ENCODE measurements at regions not wholly inside any gene's neighbourhood (a gene's known extent, or its start where the extent isn't known, plus 50 kb on each side); places are given as distances from the start of the nearest gene placed in this dataset.

DNA sequence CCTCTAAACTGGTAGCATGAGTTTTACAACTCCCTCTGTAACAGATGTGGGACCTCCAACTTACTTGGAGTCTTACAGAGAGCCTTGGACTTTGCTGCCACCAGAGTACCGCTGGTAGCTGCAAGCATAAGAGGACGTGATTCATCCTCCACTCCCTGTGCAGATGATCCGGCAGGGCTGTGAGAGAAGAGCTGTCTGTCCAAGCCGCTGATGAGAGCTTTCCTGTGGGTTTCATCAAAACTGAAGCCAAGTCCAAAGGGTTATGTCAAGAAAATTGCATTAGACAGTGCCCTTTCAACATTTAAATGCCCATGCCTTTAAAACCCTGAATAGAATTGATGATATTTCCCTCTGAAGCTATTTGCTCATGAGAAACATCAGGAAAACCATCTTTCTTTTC, 85.8 kb downstream of the LLPH start:
- no peak for DNase-seq (ENCODE audit: low read depth in 2 of 2)

DNA sequence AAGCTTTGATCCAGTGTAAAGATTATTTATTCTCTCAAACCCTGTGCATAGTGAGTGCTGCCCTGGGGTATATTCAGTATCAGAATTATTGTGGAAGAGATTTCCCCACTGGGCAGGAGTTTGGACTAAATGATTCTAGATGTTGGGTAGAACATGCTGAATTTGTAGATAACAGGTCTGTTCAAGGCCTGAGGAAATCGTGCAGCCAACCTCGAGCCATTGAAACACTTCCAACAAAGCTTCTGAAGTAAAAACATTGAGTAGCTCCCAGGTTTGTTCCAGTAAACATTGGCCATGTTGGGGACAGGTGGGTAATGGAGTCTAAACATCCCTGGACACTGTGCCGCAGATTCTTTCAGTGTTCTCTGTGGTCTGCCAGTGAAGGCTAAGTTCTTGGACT, 87.5 kb downstream of the LLPH start:
- DNase-seq (ENCODE audit: low read depth in 2 of 2), result no peak

GRCh38 chr12:66041651-66042363, 88.7 kb downstream of the LLPH start:
- no peak for DNase-seq (ENCODE audit: low read depth in 2 of 2)

- peak; percentile 94 to 95 for DNase-seq (ENCODE audit: low read depth in 2 of 2)
These were observed 94.2 kb downstream of the LLPH start for GRCh38 chr12:66036317-66036716.

GRCh38 chr12:66035288-66035966, 95.1 kb downstream of the LLPH start:
- peak; percentile 52 to 65 for DNase-seq (ENCODE audit: low read depth in 2 of 2)

GRCh38 chr12:66033151-66033550, 97.4 kb downstream of the LLPH start:
- DNase-seq (ENCODE audit: low read depth in 2 of 2), result no peak

DNA sequence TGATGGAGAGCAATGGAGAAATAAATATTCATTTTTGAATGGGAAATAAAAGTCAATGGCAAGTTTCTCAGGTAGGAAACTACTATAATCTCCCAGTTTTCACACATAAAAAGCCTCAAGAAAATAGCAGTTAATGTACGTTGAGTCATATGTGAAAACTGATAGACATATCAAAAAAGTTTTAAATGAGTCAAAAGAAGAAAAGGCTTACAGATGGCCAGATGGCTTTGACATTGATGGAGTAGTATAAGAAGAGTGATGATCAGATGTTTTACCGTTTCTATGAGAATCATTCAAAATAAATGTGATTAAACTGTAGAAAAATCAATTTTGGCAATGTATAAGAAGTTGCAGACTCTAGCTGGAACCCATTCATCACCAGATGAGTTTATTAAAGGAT, 97.8 kb downstream of the LLPH start:
- no peak for DNase-seq (ENCODE audit: low read depth in 2 of 2)

DNA sequence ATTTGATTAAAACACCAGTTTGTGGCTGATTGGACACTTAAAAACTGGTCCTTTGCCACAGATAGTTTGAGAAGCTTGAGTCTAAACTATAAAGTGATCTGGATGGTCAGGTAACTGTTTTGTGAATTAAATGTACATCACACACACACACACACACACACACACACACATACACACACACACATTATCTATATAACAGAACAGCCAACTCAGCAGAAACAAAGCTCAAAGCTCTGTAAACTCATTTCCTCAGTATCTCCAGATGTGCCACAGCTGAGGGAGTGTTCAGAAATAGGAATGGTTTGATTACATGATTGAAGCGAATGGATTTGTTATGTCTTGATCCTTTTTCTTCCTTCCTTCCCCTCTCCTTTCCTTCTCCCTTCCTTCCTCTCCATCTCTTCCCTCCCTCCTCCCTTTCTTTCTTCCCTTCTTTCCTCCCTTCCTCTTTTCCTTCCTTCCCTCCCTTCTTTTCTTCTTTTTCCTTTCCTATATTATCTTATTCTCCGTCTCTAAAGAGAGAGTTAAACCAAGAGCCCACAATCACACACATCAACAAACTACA, 100.3 kb downstream of the LLPH start:
- no peak for DNase-seq (ENCODE audit: low read depth in 2 of 2)

DNA sequence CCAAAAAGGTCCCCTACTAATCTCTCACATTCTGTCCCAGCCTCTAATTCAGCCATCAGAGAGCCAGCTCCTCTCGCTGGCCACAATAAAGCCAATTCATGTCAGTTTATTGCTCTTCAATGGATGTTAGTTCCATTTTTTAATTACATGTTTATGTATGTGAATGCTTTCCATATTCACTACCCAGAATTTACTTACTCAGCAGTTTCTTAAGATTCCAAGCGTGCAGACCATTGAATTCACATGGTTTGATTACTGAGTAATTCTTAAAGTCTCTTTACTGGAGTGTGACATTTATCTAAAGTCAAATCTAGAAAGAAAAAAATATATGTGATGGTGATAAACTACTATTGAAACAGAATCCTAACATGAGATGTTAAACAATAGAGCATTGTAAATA, 102.2 kb downstream of the LLPH start:
- no peak for DNase-seq (ENCODE audit: low read depth in 2 of 2)

DNA sequence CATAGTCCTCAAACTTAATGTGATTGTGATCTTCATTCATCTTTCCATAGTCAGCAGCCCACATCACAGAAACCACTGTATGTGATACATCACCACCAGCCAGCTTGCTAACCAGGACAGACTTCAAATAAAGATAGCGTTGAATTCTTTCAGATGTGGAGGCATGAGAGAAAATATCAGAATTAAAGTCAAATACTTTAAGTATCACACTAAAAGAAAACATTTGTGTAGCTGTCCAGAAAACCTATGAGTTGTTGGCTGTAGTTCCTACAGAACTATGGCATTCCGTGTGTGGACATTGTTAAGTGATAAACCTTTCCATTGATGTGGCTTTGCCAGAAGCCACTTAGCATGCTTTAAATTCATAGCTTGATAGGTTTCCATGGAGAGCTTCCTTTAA, 105.1 kb downstream of the LLPH start:
- DNase-seq (ENCODE audit: low read depth in 2 of 2), result no peak

- no peak for DNase-seq (ENCODE audit: low read depth in 2 of 2)
These were observed 105.6 kb downstream of the LLPH start for GRCh38 chr12:66024949-66025348.

DNA sequence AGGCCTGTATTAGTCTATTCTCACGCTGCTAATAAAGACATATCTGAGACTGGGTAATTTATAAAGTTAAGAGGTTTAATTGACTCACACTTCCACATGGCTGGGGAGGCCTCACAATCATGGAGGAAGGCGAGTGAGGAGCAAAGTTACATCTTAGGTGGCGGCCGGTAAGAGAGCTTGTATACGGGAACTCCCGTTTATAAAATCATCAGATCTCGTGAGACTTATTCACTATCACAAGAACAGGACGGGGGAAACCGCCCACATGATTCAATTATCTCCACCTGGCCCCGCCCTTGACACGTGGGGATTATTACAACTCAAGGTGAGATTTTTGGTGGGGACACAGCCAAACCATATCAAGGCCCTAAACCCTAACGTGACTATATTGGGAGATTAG, 110.1 kb downstream of the LLPH start:
- DNase-seq (ENCODE audit: low read depth in 2 of 2), result no peak

GRCh38 chr12:66017736-66018135, 112.8 kb downstream of the LLPH start:
- no peak for DNase-seq (ENCODE audit: low read depth in 2 of 2)

All from fibroblast of skin of left quadriceps (primary cell).